ENCODE measurements at regions not wholly inside any gene's neighbourhood (a gene's known extent, or its start where the extent isn't known, plus 50 kb on each side); places are given as distances from the start of the nearest gene placed in this dataset.

DNA sequence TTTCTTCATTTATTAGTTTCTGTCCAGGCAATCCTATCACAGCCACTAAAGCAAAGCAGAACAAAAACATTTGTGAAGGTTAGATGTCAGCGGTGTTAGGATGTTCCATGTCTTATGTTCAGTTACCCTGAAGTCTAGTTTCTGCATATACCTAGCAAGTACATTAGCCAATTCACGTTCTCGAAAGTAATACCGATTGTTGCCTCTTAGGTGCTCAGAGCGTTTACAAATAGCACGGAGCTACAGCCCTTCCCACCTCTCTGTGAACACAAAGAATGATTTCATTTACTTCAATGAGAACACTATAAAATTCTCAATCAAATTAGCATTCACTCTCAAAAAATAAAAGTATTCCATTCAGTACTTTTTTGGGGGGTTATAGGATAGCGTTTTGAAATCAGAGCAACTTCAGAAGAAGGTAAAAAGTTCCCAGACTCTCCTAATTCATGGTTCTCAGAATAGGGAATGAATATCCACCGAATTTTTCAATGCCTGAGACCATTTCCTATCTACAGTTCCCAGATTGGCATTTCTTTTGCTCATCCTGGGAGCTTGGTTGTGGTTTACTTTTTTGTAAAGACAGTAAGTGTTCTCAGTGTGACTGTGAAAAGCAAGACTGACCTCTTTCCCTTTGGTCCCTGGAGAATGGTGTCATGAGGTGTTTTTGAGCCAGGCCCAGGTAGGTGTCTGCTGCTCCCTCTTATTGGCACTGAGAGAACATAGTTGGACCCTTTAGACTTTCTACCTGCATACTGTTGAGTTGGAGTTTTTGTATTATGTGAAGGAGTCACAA lies 488.0 kb upstream of the RGS6 start:
- TF ChIP-seq POLR2AphosphoS5 (IDR thresholded peaks at IDR 0.05; ENCODE audit: low read depth) = no peak
- TF ChIP-seq, protein P1, sequence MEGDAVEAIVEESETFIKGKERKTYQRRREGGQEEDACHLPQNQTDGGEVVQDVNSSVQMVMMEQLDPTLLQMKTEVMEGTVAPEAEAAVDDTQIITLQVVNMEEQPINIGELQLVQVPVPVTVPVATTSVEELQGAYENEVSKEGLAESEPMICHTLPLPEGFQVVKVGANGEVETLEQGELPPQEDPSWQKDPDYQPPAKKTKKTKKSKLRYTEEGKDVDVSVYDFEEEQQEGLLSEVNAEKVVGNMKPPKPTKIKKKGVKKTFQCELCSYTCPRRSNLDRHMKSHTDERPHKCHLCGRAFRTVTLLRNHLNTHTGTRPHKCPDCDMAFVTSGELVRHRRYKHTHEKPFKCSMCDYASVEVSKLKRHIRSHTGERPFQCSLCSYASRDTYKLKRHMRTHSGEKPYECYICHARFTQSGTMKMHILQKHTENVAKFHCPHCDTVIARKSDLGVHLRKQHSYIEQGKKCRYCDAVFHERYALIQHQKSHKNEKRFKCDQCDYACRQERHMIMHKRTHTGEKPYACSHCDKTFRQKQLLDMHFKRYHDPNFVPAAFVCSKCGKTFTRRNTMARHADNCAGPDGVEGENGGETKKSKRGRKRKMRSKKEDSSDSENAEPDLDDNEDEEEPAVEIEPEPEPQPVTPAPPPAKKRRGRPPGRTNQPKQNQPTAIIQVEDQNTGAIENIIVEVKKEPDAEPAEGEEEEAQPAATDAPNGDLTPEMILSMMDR (IDR thresholded peaks at IDR 0.05; ENCODE audit: insufficient read depth, low read length) = no peak
- TF ChIP-seq GABPA (IDR thresholded peaks at IDR 0.05; ENCODE audit: low read depth) = no peak
- TF ChIP-seq, protein P2, sequence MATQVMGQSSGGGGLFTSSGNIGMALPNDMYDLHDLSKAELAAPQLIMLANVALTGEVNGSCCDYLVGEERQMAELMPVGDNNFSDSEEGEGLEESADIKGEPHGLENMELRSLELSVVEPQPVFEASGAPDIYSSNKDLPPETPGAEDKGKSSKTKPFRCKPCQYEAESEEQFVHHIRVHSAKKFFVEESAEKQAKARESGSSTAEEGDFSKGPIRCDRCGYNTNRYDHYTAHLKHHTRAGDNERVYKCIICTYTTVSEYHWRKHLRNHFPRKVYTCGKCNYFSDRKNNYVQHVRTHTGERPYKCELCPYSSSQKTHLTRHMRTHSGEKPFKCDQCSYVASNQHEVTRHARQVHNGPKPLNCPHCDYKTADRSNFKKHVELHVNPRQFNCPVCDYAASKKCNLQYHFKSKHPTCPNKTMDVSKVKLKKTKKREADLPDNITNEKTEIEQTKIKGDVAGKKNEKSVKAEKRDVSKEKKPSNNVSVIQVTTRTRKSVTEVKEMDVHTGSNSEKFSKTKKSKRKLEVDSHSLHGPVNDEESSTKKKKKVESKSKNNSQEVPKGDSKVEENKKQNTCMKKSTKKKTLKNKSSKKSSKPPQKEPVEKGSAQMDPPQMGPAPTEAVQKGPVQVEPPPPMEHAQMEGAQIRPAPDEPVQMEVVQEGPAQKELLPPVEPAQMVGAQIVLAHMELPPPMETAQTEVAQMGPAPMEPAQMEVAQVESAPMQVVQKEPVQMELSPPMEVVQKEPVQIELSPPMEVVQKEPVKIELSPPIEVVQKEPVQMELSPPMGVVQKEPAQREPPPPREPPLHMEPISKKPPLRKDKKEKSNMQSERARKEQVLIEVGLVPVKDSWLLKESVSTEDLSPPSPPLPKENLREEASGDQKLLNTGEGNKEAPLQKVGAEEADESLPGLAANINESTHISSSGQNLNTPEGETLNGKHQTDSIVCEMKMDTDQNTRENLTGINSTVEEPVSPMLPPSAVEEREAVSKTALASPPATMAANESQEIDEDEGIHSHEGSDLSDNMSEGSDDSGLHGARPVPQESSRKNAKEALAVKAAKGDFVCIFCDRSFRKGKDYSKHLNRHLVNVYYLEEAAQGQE (IDR thresholded peaks at IDR 0.05; ENCODE audit: insufficient replicate concordance, low read depth) = no peak
